Stimulated activated naive B cell treated with anti-CD40 and anti-IgM and Interleukin-4, amounts not matched to agents 10 μg/mL and 1 μg/mL and 100 μg/mL, for 72 hours (primary cell): ENCODE measurements at regions not wholly inside any gene's neighbourhood (a gene's known extent, or its start where the extent isn't known, plus 50 kb on each side); places are given as distances from the start of the nearest gene placed in this dataset.

Experiments used
- ATAC-seq, 2 donors: fragments of 150-1000 bp; cut with Tn5 transposase; replicated peaks; 2 replicates each; pipeline ENCODE4 v1.10.0; 2021; ENCODE audit warnings: moderate library complexity in 1 of 2
- DNase-seq: peaks from one replicate; pipeline ENCODE4 v3.0.0; 2021
- H3K27ac Mint-ChIP-seq: one replicate; pipeline ENCODE4 v1.8.0; 2022; ENCODE audit warnings: mild to moderate bottlenecking, mixed read lengths
- H3K27me3 Mint-ChIP-seq, 2 donors: one replicate each; pipeline ENCODE4 v1.8.0; 2022; ENCODE audit warnings: mixed read lengths in 2 of 2
- H3K36me3 Mint-ChIP-seq, 2 donors: one replicate each; pipeline ENCODE4 v1.8.0; 2022; ENCODE audit warnings: mixed read lengths in 2 of 2, mild to moderate bottlenecking in 1 of 2
- H3K4me1 Mint-ChIP-seq, 2 donors: one replicate each; pipeline ENCODE4 v1.8.0; 2022; ENCODE audit warnings: mixed read lengths in 2 of 2, mild to moderate bottlenecking in 1 of 2
- H3K4me3 Mint-ChIP-seq, 2 donors: one replicate each; pipeline ENCODE4 v1.8.0; 2022; ENCODE audit warnings: mild to moderate bottlenecking in 2 of 2, mixed read lengths in 2 of 2, moderate library complexity in 1 of 2
- H3K9me3 Mint-ChIP-seq, 2 donors: one replicate each; pipeline ENCODE4 v1.8.0; 2022; ENCODE audit warnings: mixed read lengths in 2 of 2, mild to moderate bottlenecking in 1 of 2

- Mint-ChIP-seq H3K4me1 (no peaks in the 10 kb centered on the region), H3K36me3 (peaks cover 0 to 1% of the 10 kb centered on the region in 2 donors), H3K9me3 (peaks cover 3 to 14% of the 10 kb centered on the region in 2 donors), H3K27me3 (peaks cover 0 to 6% of the 10 kb centered on the region in 2 donors), H3K4me3 (no peak overlapping the region), H3K27ac (no peak overlapping the region)
- ATAC-seq (no peak), DNase-seq (no peak)
These were observed 198.3 kb upstream of the CELF2 start for GRCh38 chr10:10819206-10819856.

DNA sequence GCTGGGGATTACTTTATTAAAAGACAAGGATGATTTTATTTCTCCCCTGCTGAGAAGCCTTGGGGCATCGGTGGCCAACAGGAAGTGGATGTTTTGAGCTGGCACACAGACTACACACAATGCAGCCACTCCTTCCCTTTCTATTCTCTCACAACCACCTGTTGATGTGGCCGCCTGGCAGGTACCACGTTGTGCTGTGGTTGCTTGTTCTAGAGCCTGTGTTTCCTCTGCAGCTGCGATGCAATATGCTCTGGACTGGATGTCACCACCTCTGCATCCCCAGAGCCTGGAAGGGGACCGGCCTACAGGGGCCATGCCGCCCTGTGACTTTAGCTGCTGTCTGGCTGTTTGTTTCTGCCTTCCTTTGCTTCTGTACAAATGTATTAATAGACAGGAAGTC lies 195.7 kb upstream of the CELF2 start:
- H3K4me3 Mint-ChIP-seq = no peak overlapping the region
- peaks cover 11 to 14% of the 10 kb centered on the region in 2 donors for H3K27me3 Mint-ChIP-seq
- no peak overlapping the region for H3K27ac Mint-ChIP-seq
- peaks cover 0 to 1% of the 10 kb centered on the region in 2 donors for H3K36me3 Mint-ChIP-seq
- ATAC-seq = no peak
- H3K9me3 Mint-ChIP-seq = peaks cover 3 to 14% of the 10 kb centered on the region in 2 donors
- H3K4me1 Mint-ChIP-seq = no peaks in the 10 kb centered on the region
- no peak for DNase-seq

GRCh38 chr10:10824591-10825148 lies 193.0 kb upstream of the CELF2 start:
- no peak for ATAC-seq
- peaks cover 0 to 6% of the 10 kb centered on the region in 2 donors for H3K9me3 Mint-ChIP-seq

DNA sequence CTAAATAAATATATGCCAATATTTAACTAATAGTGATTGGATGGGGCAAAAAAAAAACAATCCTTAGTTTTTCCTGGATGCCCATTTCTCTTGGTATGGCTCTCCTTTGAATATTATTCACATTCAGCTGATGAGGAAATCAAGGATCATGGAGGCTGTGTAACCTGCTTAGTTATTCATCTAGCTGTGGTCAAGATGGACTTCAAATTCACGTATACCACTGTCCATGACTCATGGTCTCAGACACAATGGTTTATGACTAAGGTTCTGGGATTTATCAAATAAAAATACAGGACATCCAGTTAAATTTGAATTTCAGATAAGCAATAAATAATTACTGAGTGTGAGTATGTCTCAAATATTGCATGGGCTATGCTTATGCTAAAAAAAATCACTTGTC lies 191.5 kb upstream of the CELF2 start:
- DNase-seq = no peak
- H3K4me1 Mint-ChIP-seq = no peaks in the 10 kb centered on the region
- H3K9me3 Mint-ChIP-seq = no peaks in the 10 kb centered on the region
- H3K4me3 Mint-ChIP-seq = no peak overlapping the region
- peaks cover 12 to 21% of the 10 kb centered on the region in 2 donors for H3K27me3 Mint-ChIP-seq
- peaks cover 0 to 1% of the 10 kb centered on the region in 2 donors for H3K36me3 Mint-ChIP-seq
- no peak for ATAC-seq
- H3K27ac Mint-ChIP-seq = no peak overlapping the region

More at GRCh38 chr10:10824591-10825148, 193.0 kb upstream of the CELF2 start:
- H3K36me3 Mint-ChIP-seq = peaks cover 0 to 1% of the 10 kb centered on the region in 2 donors
- H3K27ac Mint-ChIP-seq = no peak overlapping the region
- DNase-seq = no peak
- peaks cover 12 to 18% of the 10 kb centered on the region in 2 donors for H3K27me3 Mint-ChIP-seq
- no peaks in the 10 kb centered on the region for H3K4me1 Mint-ChIP-seq
- no peak overlapping the region for H3K4me3 Mint-ChIP-seq

GRCh38 chr10:10828623-10829022 lies 189.0 kb upstream of the CELF2 start:
- ATAC-seq = no peak
- Mint-ChIP-seq H3K36me3 (no peaks in the 10 kb centered on the region), H3K27ac (no peak overlapping the region)

DNA sequence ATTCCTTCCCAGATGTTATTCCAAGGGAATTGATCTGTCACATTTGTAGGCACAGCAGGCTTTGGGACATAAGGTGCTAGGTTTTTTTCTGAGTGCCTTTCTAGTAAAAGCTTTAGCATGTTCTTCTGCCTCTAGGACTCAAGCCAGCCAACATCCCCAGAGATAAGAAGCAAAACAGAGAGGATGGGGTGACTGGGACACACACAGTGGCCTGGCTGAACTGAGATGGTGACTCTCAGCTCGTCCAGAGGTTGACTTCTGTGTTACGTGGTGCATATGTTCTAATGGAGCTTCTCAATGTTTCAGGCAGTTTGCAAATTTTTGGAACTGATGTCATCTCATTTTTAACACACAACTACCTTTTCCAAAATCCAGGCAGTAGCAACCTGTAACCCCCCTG lies 188.1 kb upstream of the CELF2 start:
- ATAC-seq = no peak
- H3K4me1 Mint-ChIP-seq = no peaks in the 10 kb centered on the region
- no peaks in the 10 kb centered on the region for H3K36me3 Mint-ChIP-seq
- DNase-seq = no peak
- H3K27ac Mint-ChIP-seq = no peak overlapping the region
- peaks cover 10 to 18% of the 10 kb centered on the region in 2 donors for H3K27me3 Mint-ChIP-seq
- no peak overlapping the region for H3K4me3 Mint-ChIP-seq
- H3K9me3 Mint-ChIP-seq = no peaks in the 10 kb centered on the region

More at GRCh38 chr10:10828623-10829022, 189.0 kb upstream of the CELF2 start:
- no peak for DNase-seq
- Mint-ChIP-seq H3K4me1 (no peaks in the 10 kb centered on the region), H3K27me3 (peaks cover 12 to 21% of the 10 kb centered on the region in 2 donors), H3K4me3 (no peak overlapping the region), H3K9me3 (no peaks in the 10 kb centered on the region)

GRCh38 chr10:10830293-10830986 lies 187.2 kb upstream of the CELF2 start:
- Mint-ChIP-seq H3K27me3 (peaks cover 7 to 15% of the 10 kb centered on the region in 2 donors), H3K4me3 (no peak overlapping the region), H3K36me3 (no peaks in the 10 kb centered on the region), H3K4me1 (no peaks in the 10 kb centered on the region), H3K27ac (no peak overlapping the region), H3K9me3 (no peaks in the 10 kb centered on the region)
- ATAC-seq (no peak), DNase-seq (no peak)

- Mint-ChIP-seq H3K27ac (no peak overlapping the region), H3K36me3 (no peaks in the 10 kb centered on the region), H3K4me1 (no peaks in the 10 kb centered on the region), H3K9me3 (peaks cover 0 to 1% of the 10 kb centered on the region in 2 donors), H3K27me3 (peaks cover 7 to 15% of the 10 kb centered on the region in 2 donors), H3K4me3 (no peak overlapping the region)
- ATAC-seq (no peak), DNase-seq (no peak)
These were observed 186.6 kb upstream of the CELF2 start for GRCh38 chr10:10831085-10831484.

GRCh38 chr10:10833955-10834354 lies 183.7 kb upstream of the CELF2 start:
- Mint-ChIP-seq H3K36me3 (no peaks in the 10 kb centered on the region), H3K4me3 (no peak overlapping the region), H3K27me3 (peaks cover 0 to 6% of the 10 kb centered on the region in 2 donors), H3K9me3 (peaks cover 6 to 7% of the 10 kb centered on the region in 2 donors), H3K4me1 (no peaks in the 10 kb centered on the region), H3K27ac (no peak overlapping the region)
- DNase-seq = no peak
- no peak for ATAC-seq

DNA sequence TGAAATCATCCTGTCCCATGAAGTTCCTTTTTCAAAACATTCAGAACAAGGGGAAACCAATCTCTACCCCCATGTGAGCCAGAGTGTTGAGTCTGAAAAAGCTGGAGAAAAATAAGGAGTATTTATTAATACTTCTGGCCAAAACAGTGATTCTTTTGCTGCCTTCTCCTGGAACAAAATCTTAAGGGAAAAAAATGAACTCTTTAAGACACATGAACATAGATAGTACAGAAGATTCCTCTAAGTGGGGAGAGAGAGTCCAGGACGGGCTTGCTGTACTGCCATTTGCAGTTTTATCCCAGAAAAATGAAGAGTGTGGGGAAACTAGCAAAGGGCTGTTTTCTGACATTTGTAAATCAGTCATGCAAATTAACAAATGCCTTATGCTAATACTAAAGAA lies 173.4 kb upstream of the CELF2 start:
- Mint-ChIP-seq H3K36me3 (no peaks in the 10 kb centered on the region), H3K4me3 (no peak overlapping the region)
- ATAC-seq = no peak

DNA sequence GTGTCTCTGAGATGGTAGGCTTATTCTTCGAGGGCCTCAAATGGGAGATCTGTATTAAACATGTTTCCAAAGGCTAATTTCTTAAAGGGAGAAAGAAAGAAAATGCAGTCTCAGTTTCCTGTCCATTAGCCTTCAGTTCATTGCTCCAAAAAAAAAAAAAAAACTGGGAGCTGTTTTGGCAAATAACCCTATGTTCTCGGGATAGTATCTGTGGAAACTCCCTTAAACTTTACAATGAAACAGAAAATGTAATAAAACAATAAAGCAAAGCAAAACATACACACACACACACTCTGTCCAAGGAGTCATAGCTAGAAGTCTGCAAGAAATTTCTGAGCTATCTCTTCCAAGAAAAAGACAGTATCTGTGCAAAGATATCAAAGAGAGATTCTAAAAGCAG lies 172.5 kb upstream of the CELF2 start:
- no peak for ATAC-seq
- Mint-ChIP-seq H3K4me3 (no peak overlapping the region), H3K27me3 (peaks cover 14 to 16% of the 10 kb centered on the region in 2 donors), H3K4me1 (no peaks in the 10 kb centered on the region), H3K27ac (no peak overlapping the region), H3K9me3 (peaks cover 4 to 5% of the 10 kb centered on the region in 2 donors), H3K36me3 (no peaks in the 10 kb centered on the region)
- DNase-seq = no peak

More for the DNA sequence above, 173.4 kb upstream of the CELF2 start:
- peaks cover 11 to 15% of the 10 kb centered on the region in 2 donors for H3K9me3 Mint-ChIP-seq
- DNase-seq = no peak
- peaks cover 14 to 16% of the 10 kb centered on the region in 2 donors for H3K27me3 Mint-ChIP-seq
- H3K4me1 Mint-ChIP-seq = no peaks in the 10 kb centered on the region
- H3K27ac Mint-ChIP-seq = no peak overlapping the region

GRCh38 chr10:10845826-10846503 lies 171.7 kb upstream of the CELF2 start:
- H3K9me3 Mint-ChIP-seq = peaks cover 3 to 4% of the 10 kb centered on the region in 2 donors
- H3K27me3 Mint-ChIP-seq = peaks cover 14 to 16% of the 10 kb centered on the region in 2 donors
- no peaks in the 10 kb centered on the region for H3K4me1 Mint-ChIP-seq
- no peak for DNase-seq
- no peak overlapping the region for H3K4me3 Mint-ChIP-seq
- no peak for ATAC-seq
- no peak overlapping the region for H3K27ac Mint-ChIP-seq
- no peaks in the 10 kb centered on the region for H3K36me3 Mint-ChIP-seq

DNA sequence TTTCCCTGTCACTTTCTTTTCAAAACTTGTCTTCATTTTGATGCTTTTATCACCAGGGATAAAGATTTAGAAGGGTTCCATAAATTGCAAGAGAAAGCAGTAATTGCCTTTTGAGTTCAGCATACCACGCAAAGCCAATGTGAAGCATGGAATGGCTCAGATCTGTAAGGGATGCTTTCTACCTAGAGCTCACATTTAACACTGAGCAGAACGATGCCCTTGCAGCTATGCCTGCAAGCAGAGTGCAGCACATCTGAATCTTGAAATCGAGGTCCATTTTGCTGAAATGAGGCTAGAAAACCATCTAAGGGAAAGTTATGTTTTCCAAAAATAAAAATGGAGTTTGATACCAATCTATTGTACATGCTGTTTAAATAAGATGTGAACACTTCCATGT lies 171.2 kb upstream of the CELF2 start:
- no peak overlapping the region for H3K27ac Mint-ChIP-seq
- DNase-seq (no peak), ATAC-seq (no peak)
- H3K27me3 Mint-ChIP-seq = peaks cover 17 to 18% of the 10 kb centered on the region in 2 donors
- no peak overlapping the region for H3K4me3 Mint-ChIP-seq
- H3K4me1 Mint-ChIP-seq = no peaks in the 10 kb centered on the region
- H3K36me3 Mint-ChIP-seq = no peaks in the 10 kb centered on the region
- peaks cover 2 to 3% of the 10 kb centered on the region in 2 donors for H3K9me3 Mint-ChIP-seq

DNA sequence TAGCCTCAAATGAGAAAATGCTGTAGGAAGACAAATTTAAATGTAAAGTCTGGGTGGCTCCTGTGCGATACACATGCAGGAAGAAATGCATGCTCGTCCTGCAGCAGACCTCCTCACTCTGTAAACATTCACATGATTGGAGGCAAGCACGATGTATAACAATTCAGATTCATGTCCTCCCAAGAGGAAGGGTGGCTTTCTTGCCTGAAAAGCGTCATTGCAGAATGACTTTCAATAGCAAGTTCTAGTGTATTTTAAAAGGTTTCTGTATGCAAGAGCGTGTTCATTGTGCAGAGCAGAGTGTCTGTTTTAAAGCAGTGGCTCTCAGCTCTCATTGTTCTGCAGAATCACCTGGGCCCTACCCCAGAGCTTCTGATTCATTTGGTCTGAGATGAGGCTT lies 170.3 kb upstream of the CELF2 start:
- Mint-ChIP-seq H3K9me3 (peaks cover 4% of the 10 kb centered on the region in 2 donors), H3K4me1 (no peaks in the 10 kb centered on the region), H3K27ac (no peak overlapping the region), H3K36me3 (no peaks in the 10 kb centered on the region), H3K27me3 (peaks cover 26% of the 10 kb centered on the region in 2 donors), H3K4me3 (no peak overlapping the region)
- no peak for DNase-seq
- ATAC-seq = no peak
